Peyer's patch (tissue), 4 donors: ENCODE measurements at regions not wholly inside any gene's neighbourhood (a gene's known extent, or its start where the extent isn't known, plus 50 kb on each side); places are given as distances from the start of the nearest gene placed in this dataset.

Experiments
- DNase-seq, 3 donors: peaks; one replicate each; pipeline ENCODE4 v3.0.0-alpha.2; 2017 to 2019
- H3K27ac ChIP-seq, 4 donors: fragments of 200-600 bp; sonication (generic); one replicate each; pipeline ENCODE4 v1.5.1; 2016 to 2019
- H3K27me3 ChIP-seq, 2 donors: fragments of 200-600 bp; sonication (generic); one replicate each; pipeline ENCODE4 v1.5.1; 2019
- H3K36me3 ChIP-seq, 3 donors: fragments of 200-600 bp; sonication (generic); one replicate each; pipeline ENCODE4 v1.5.1; 2016 to 2019
- H3K4me1 ChIP-seq, 4 donors: fragments of 200-600 bp; sonication (generic); one replicate each; pipeline ENCODE4 v1.5.1; 2016 to 2019
- H3K4me3 ChIP-seq, 4 donors: fragments of 200-600 bp; sonication (generic); 1 replicate in 3 of 4; 2 replicates in 1 of 4; pipeline ENCODE4 v1.5.1; 2016 to 2019; ENCODE audit warnings: mild to moderate bottlenecking in 1 of 4
- H3K9me3 ChIP-seq, 4 donors: fragments of 200-600 bp; sonication (generic); one replicate each; pipeline ENCODE4 v1.5.1; 2016 to 2019; ENCODE audit warnings: mild to moderate bottlenecking in 1 of 4
- POLR2A ChIP-seq, 2 donors: fragments of 450-650 bp; IDR thresholded peaks; one replicate each; pipeline ENCODE4 v1.5.1; 2017; ENCODE audit warnings: antibody characterized with exemption in 2 of 2, mild to moderate bottlenecking in 2 of 2, moderate library complexity in 2 of 2
- TF ChIP-seq, protein P1 (sequence below), 6 experiments: fragments of 450-650 bp in 4 of 6; fragments of 200-600 bp in 2 of 6; sonication (generic) in 1 of 6; IDR thresholded peaks; one replicate each; pipeline ENCODE4 v1.5.1; 2017 to 2019; ENCODE audit warnings: antibody characterized with exemption in 6 of 6, mild to moderate bottlenecking in 3 of 6, moderate library complexity in 1 of 6

DNA sequence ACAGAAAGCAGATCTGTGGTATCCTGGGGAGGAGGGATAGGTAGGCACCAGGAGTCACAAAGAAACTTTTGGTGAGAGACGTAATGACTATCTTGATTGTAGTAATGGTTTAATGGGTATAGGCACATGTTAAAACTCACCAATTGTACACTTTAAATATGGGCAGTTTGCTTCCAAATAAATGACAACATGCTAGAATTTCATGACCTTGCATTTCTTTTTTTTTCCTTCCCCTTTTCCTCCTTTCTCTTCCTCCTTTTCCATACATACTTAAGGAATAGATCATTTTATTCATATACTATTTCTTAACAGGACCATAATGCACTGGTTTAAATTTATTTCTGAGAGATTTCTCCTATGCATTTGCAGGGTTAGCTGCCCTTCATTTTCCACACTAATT, 341.8 kb downstream of the TMEM182 start:
- no peaks in the 10 kb centered on the region for H3K27me3 ChIP-seq
- no peak overlapping the region for H3K27ac ChIP-seq
- no peak overlapping the region for H3K4me3 ChIP-seq
- TF ChIP-seq, protein P1, sequence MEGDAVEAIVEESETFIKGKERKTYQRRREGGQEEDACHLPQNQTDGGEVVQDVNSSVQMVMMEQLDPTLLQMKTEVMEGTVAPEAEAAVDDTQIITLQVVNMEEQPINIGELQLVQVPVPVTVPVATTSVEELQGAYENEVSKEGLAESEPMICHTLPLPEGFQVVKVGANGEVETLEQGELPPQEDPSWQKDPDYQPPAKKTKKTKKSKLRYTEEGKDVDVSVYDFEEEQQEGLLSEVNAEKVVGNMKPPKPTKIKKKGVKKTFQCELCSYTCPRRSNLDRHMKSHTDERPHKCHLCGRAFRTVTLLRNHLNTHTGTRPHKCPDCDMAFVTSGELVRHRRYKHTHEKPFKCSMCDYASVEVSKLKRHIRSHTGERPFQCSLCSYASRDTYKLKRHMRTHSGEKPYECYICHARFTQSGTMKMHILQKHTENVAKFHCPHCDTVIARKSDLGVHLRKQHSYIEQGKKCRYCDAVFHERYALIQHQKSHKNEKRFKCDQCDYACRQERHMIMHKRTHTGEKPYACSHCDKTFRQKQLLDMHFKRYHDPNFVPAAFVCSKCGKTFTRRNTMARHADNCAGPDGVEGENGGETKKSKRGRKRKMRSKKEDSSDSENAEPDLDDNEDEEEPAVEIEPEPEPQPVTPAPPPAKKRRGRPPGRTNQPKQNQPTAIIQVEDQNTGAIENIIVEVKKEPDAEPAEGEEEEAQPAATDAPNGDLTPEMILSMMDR (IDR thresholded peaks at IDR 0.05): no peak
- no peak for TF ChIP-seq POLR2A (IDR thresholded peaks at IDR 0.05)
- no peaks in the 10 kb centered on the region for H3K9me3 ChIP-seq
- no peaks in the 10 kb centered on the region for H3K4me1 ChIP-seq
- DNase-seq: no peak
- no peaks in the 10 kb centered on the region for H3K36me3 ChIP-seq

DNA sequence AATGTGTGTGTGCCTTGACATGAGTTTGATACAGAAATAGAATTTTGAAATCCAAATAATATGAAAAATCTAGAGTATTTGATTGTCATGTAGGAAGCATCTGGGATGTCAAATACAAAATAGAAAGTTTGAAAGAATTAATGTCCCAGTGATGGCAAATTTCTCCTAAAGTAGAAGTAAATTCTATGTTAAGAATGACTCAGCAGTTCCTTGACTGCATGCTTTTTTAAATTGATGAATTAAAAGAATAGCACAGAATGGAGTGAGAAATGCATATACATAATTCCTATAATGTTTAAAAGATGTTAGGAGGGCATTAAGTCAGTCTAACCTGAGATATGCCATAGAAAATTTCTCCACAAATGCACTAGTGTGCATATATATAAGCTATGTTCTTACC, 357.5 kb downstream of the TMEM182 start:
- Histone ChIP-seq H3K36me3 (no peaks in the 10 kb centered on the region), H3K27me3 (no peaks in the 10 kb centered on the region), H3K4me1 (no peaks in the 10 kb centered on the region), H3K27ac (no peak overlapping the region), H3K9me3 (no peaks in the 10 kb centered on the region), H3K4me3 (no peak overlapping the region)
- no peak for TF ChIP-seq POLR2A (IDR thresholded peaks at IDR 0.05)
- TF ChIP-seq, protein P1 (IDR thresholded peaks at IDR 0.05): no peak
- DNase-seq: no peak

DNA sequence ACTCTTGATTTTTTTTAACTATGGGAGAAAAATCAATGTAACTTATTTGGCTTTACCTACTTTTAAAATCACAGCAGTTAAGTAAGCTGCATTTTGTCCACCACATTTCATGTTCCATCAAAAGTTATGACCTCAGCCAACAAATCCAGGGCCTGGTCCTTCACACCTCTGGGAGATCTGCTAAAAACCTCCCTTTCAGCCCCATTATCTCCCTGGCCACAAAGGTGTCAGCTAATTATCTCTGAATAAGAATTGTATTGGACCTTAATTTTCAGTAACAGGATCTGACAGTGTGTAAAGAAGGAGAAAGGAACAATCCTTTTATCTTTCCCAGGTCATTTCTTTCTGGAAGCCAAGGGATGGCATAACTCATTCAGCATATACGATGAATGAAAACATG, 359.3 kb downstream of the TMEM182 start:
- Histone ChIP-seq H3K27me3 (no peaks in the 10 kb centered on the region), H3K4me3 (no peak overlapping the region), H3K9me3 (no peaks in the 10 kb centered on the region)

DNA sequence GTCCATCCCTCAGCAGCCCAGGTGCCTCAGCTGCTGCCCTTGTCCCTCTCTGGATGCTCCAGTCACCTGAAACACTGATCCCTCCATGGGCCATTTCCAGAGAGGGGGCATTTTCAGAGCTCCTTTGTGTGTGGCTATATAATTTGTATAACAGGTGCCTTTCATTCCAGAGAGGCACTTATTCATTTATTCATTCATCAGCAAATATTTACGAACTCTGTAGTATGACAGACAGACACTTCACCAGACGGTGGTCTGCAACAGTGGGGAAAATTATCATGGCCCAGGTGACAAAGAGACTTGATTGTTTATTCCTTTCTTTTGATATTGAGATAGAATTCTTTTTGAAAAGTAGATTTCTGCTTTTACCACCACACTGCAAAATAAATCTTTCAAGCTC, 361.7 kb downstream of the TMEM182 start:
- no peak for TF ChIP-seq POLR2A (IDR thresholded peaks at IDR 0.05)
- TF ChIP-seq, protein P1 (IDR thresholded peaks at IDR 0.05): no peak
- Histone ChIP-seq H3K4me3 (no peak overlapping the region), H3K27me3 (no peaks in the 10 kb centered on the region), H3K4me1 (no peaks in the 10 kb centered on the region), H3K9me3 (no peaks in the 10 kb centered on the region), H3K27ac (no peak overlapping the region), H3K36me3 (no peaks in the 10 kb centered on the region)
- DNase-seq: no peak

More for the DNA sequence above, 359.3 kb downstream of the TMEM182 start:
- Histone ChIP-seq H3K27ac (no peak overlapping the region), H3K4me1 (no peaks in the 10 kb centered on the region), H3K36me3 (no peaks in the 10 kb centered on the region)
- TF ChIP-seq POLR2A (IDR thresholded peaks at IDR 0.05): no peak
- TF ChIP-seq, protein P1 (IDR thresholded peaks at IDR 0.05): no peak
- DNase-seq: no peak

DNA sequence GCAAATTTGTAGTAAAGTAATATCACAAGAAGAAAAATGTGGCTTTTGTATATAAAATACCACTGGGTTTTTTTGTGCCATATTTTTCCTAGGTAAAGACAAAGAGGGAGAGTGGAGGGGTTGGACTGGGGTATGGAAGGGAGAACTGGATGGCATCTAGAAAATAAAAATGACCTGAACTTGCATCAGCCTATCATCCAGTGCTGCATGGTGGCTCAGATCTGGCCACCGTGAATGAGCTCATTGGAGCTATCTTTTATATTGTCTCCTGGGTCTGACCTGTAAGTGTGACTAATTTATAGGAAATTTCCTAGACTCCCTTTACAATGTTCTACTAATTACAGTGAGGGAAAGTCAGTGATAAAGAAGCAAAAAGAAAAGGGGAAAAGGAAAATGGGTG, 369.0 kb downstream of the TMEM182 start:
- TF ChIP-seq, protein P1 (IDR thresholded peaks at IDR 0.05): no peak
- Histone ChIP-seq H3K9me3 (no peaks in the 10 kb centered on the region), H3K36me3 (no peaks in the 10 kb centered on the region), H3K27ac (no peak overlapping the region), H3K4me3 (no peak overlapping the region), H3K27me3 (no peaks in the 10 kb centered on the region), H3K4me1 (no peaks in the 10 kb centered on the region)
- no peak for DNase-seq

DNA sequence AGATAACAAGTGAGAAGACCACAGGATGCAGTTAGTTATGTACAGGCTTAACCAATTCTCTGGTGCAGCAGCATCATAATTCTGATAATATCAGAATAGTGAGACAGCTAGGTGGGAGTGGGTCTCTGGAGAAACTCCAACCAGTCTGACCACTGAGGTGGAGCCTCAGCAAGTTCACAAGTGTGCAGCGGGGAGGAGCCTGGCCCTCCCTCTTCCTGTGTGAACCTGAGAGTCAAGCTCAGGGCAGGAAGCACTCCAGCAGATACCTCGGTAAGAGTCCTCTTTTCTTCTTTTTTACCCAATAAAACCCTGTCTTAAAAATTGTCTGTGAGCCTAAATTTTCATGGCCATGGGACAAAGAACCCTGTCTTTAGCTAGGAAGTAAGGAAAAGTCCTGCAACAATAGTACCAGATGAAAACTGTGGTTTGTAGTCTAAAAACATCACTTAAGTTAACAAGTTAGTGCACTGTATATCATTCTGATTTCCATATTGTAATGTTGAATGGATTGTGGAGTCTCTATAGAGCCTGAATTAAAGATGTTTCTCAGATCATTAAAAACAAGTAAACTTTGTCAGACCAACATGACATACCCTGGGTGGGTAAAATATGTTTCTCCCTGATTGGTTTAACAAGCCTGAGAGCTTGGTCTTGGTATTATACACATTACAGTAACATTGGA, 370.8 kb downstream of the TMEM182 start:
- H3K4me3 ChIP-seq: no peak overlapping the region
- H3K27me3 ChIP-seq: no peaks in the 10 kb centered on the region
- H3K27ac ChIP-seq: no peak overlapping the region
- no peaks in the 10 kb centered on the region for H3K4me1 ChIP-seq
- DNase-seq: no peak
- TF ChIP-seq, protein P1 (IDR thresholded peaks at IDR 0.05): no peak
- TF ChIP-seq POLR2A (IDR thresholded peaks at IDR 0.05): no peak
- no peaks in the 10 kb centered on the region for H3K36me3 ChIP-seq
- H3K9me3 ChIP-seq: no peaks in the 10 kb centered on the region
